ENCODE measurements at regions not wholly inside any gene's neighbourhood (a gene's known extent, or its start where the extent isn't known, plus 50 kb on each side); places are given as distances from the start of the nearest gene placed in this dataset.

DNA sequence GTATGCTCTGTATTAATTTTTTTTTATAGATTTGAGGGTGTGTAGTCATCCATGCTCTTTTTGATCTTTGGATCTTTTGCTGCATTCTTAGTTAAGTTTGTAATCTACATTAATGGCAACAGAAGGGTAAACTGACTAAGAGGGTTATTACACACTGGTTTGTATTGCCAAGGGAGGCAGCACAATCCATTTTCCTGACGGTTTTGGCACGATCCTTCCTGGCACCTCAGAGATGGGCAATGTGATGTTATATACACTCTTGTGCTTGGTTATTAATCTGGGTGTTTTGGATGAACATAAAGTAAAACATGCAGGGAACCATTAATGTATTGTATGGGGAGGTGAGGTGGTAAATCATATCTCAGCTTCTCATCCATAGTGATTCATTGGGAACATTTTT is 98.8 kb upstream of the SLC38A2 start:
- no peaks in the 10 kb centered on the region for H3K36me3 ChIP-seq (ENCODE audit: control insufficient read depth, insufficient read depth, low read length)
- H3K4me1 ChIP-seq (ENCODE audit: control insufficient read depth, insufficient read depth, low read length) = no peaks in the 10 kb centered on the region
- no peak for DNase-seq
- 93 to 100% methylated on average over 2 of the region's 2 CpGs for WGBS, 2 experiments (ENCODE audit: insufficient coverage in 1 of 2, insufficient read length in 1 of 2)
- no peak overlapping the region for H3K4me3 Mint-ChIP-seq
- no peaks in the 10 kb centered on the region for H3K27me3 Mint-ChIP-seq (ENCODE audit: insufficient read depth)
- H3K4me1 Mint-ChIP-seq = peaks cover 12% of the 10 kb centered on the region
- no peaks in the 10 kb centered on the region for H3K9me3 Mint-ChIP-seq
- no peaks in the 10 kb centered on the region for H3K9me3 ChIP-seq (ENCODE audit: control insufficient read depth, low read length)
- no peak overlapping the region for H3K4me3 ChIP-seq (ENCODE audit: low read length)
- no peak overlapping the region for H3K27ac Mint-ChIP-seq
- no peaks in the 10 kb centered on the region for H3K36me3 Mint-ChIP-seq (ENCODE audit: low read depth)
- TF ChIP-seq, protein P1, sequence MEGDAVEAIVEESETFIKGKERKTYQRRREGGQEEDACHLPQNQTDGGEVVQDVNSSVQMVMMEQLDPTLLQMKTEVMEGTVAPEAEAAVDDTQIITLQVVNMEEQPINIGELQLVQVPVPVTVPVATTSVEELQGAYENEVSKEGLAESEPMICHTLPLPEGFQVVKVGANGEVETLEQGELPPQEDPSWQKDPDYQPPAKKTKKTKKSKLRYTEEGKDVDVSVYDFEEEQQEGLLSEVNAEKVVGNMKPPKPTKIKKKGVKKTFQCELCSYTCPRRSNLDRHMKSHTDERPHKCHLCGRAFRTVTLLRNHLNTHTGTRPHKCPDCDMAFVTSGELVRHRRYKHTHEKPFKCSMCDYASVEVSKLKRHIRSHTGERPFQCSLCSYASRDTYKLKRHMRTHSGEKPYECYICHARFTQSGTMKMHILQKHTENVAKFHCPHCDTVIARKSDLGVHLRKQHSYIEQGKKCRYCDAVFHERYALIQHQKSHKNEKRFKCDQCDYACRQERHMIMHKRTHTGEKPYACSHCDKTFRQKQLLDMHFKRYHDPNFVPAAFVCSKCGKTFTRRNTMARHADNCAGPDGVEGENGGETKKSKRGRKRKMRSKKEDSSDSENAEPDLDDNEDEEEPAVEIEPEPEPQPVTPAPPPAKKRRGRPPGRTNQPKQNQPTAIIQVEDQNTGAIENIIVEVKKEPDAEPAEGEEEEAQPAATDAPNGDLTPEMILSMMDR (conservative IDR thresholded peaks at IDR 0.05) = no peak
- no peaks in the 10 kb centered on the region for H3K27me3 ChIP-seq (ENCODE audit: control insufficient read depth, insufficient read depth, low read length, poor library complexity, severe bottlenecking)
- H3K27ac ChIP-seq (ENCODE audit: low read depth, low read length) = no peak overlapping the region
- H3K9ac ChIP-seq (ENCODE audit: extremely low read depth, low read length, poor library complexity, severe bottlenecking) = no peak overlapping the region

DNA sequence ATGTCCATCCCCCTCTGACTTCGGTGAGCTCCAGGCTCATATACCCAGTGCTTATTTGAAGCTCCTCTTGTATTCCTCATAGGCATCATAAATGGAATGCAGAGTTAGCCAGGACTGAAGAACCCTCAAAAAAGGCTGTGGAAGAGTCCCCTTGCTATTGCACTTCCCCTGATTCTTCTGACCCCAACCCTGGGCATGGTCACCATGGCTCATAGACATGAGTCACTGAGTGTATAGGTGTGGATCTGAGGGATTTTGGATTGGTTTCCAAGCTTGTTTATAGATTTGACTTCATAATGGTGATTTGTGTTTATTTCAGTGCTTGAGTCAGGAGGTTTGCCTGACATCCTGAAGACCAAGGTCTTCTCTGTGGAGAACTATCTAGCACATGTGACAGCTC is 98.4 kb upstream of the SLC38A2 start:
- peaks cover 12% of the 10 kb centered on the region for H3K4me1 Mint-ChIP-seq
- Histone ChIP-seq H3K4me3 (ENCODE audit: low read length) (no peak overlapping the region), H3K9ac (ENCODE audit: extremely low read depth, low read length, poor library complexity, severe bottlenecking) (no peak overlapping the region), H3K27ac (ENCODE audit: low read depth, low read length) (no peak overlapping the region), H3K4me1 (ENCODE audit: control insufficient read depth, insufficient read depth, low read length) (no peaks in the 10 kb centered on the region), H3K27me3 (ENCODE audit: control insufficient read depth, insufficient read depth, low read length, poor library complexity, severe bottlenecking) (no peaks in the 10 kb centered on the region), H3K9me3 (ENCODE audit: control insufficient read depth, low read length) (no peaks in the 10 kb centered on the region), H3K36me3 (ENCODE audit: control insufficient read depth, insufficient read depth, low read length) (no peaks in the 10 kb centered on the region)
- TF ChIP-seq, protein P1 (conservative IDR thresholded peaks at IDR 0.05) = no peak
- 92 to 100% methylated on average over 1 of the region's 1 CpG for WGBS, 2 experiments (ENCODE audit: insufficient coverage in 1 of 2, insufficient read length in 1 of 2)
- no peak for DNase-seq
- H3K27me3 Mint-ChIP-seq (ENCODE audit: insufficient read depth) = no peaks in the 10 kb centered on the region
- H3K9me3 Mint-ChIP-seq = no peaks in the 10 kb centered on the region
- no peak overlapping the region for H3K4me3 Mint-ChIP-seq
- no peak overlapping the region for H3K27ac Mint-ChIP-seq
- H3K36me3 Mint-ChIP-seq (ENCODE audit: low read depth) = no peaks in the 10 kb centered on the region

DNA sequence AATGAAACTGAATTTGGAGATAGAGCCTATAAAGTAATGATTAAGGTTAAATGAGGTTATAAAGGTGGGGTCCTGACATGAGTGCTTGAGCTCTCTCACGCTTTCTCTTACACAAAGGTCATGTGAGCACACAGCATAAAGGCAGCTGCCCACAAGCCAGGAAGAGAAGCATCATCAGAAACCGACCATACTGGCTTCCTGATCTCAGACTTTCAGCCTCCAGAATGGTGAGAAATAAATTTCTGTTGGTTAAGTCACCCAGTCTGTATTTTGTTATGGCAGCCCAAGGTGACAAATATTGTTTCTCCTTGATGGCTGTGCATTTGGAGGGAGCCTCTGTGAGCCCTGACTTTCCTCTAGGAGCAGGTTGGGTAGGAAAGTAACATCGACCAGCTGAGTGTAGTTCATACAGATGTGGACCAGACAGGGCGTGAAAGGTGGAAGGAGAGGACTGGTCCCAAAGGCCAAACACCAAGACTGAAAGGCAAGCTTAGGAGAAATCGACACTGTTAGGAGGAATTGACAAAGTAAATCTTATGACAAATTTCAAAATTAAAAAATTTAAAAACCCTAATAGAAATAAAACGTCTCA is 97.6 kb upstream of the SLC38A2 start:
- Histone ChIP-seq H3K4me3 (ENCODE audit: low read length) (no peak overlapping the region), H3K27ac (ENCODE audit: low read depth, low read length) (no peak overlapping the region), H3K27me3 (ENCODE audit: control insufficient read depth, insufficient read depth, low read length, poor library complexity, severe bottlenecking) (no peaks in the 10 kb centered on the region), H3K9ac (ENCODE audit: extremely low read depth, low read length, poor library complexity, severe bottlenecking) (no peak overlapping the region), H3K4me1 (ENCODE audit: control insufficient read depth, insufficient read depth, low read length) (peaks cover 2% of the 10 kb centered on the region), H3K9me3 (ENCODE audit: control insufficient read depth, low read length) (peaks cover 8% of the 10 kb centered on the region), H3K36me3 (ENCODE audit: control insufficient read depth, insufficient read depth, low read length) (no peaks in the 10 kb centered on the region)
- no peaks in the 10 kb centered on the region for H3K27me3 Mint-ChIP-seq (ENCODE audit: insufficient read depth)
- no peak overlapping the region for H3K4me3 Mint-ChIP-seq
- no peaks in the 10 kb centered on the region for H3K9me3 Mint-ChIP-seq
- DNase-seq = no peak
- 94 to 98% methylated on average over 3 to 6 of the region's 6 CpGs for WGBS, 2 experiments (ENCODE audit: insufficient coverage in 1 of 2, insufficient read length in 1 of 2)
- H3K4me1 Mint-ChIP-seq = peaks cover 12% of the 10 kb centered on the region
- H3K27ac Mint-ChIP-seq = no peak overlapping the region
- TF ChIP-seq, protein P1 (conservative IDR thresholded peaks at IDR 0.05) = no peak
- H3K36me3 Mint-ChIP-seq (ENCODE audit: low read depth) = no peaks in the 10 kb centered on the region
